Glutamatergic neuron (in vitro differentiated cells): ENCODE measurements at regions not wholly inside any gene's neighbourhood (a gene's known extent, or its start where the extent isn't known, plus 50 kb on each side); places are given as distances from the start of the nearest gene placed in this dataset.
"Not testable (repeated sequence)": the region's sequence is repeated elsewhere in the genome, so short reads cannot be mapped to it uniquely, and the experiment has no call there.

Source experiments
- DNase-seq: peaks from one replicate; pipeline ENCODE4 v3.0.0; 2022
- H3K27ac Mint-ChIP-seq: one replicate; pipeline ENCODE4 v1.8.0; 2020; ENCODE audit warnings: mild to moderate bottlenecking, mixed read lengths, inconsistent platforms; ENCODE audit not compliant: unreplicated experiment
- H3K27me3 Mint-ChIP-seq: one replicate; pipeline ENCODE4 v1.8.0; 2020; ENCODE audit warnings: mild to moderate bottlenecking, moderate library complexity, mixed read lengths, inconsistent platforms; ENCODE audit not compliant: unreplicated experiment
- H3K36me3 Mint-ChIP-seq: one replicate; pipeline ENCODE4 v1.8.0; 2020; ENCODE audit warnings: mild to moderate bottlenecking, mixed read lengths, inconsistent platforms; ENCODE audit not compliant: unreplicated experiment
- H3K4me1 Mint-ChIP-seq: one replicate; pipeline ENCODE4 v1.8.0; 2020; ENCODE audit warnings: mild to moderate bottlenecking, low read depth, mixed read lengths, inconsistent platforms; ENCODE audit not compliant: unreplicated experiment
- H3K4me3 Mint-ChIP-seq: one replicate; pipeline ENCODE4 v1.8.0; 2020; ENCODE audit warnings: mild to moderate bottlenecking, mixed read lengths, inconsistent platforms; ENCODE audit not compliant: unreplicated experiment
- H3K9me3 Mint-ChIP-seq: one replicate; pipeline ENCODE4 v1.8.0; 2020; ENCODE audit warnings: mild to moderate bottlenecking, moderate library complexity, mixed read lengths, inconsistent platforms; ENCODE audit not compliant: unreplicated experiment
- TF ChIP-seq, protein P1 (sequence below): fragments of 200-600 bp; sonication (generic); IDR thresholded peaks from one replicate; pipeline ENCODE4 v1.5.0; 2021; ENCODE audit not compliant: partially characterized antibody, unreplicated experiment

DNA sequence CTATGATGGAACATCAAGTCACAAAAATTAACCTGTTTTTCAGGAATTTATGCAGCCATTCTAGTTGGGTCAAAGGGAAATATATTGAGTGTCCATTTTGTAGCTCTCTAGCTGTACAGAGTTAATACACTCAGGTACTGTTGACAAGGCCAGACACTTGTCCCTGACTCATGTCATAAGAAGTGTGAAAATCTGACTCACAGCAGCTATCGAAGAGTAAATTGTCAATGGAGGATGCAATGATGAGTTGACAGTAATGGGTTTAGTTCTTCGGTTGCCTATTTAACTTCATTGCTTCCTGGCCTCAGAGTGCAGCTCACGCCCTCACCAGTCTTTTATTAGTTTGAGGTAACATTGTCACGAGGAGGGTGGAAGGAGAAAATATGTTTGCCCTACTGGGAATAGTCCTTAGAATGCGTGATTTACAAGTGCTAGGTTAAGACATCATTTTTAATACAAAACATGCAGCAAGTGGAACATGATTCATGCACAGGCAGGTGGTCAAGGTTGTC, 255.1 kb downstream of the XPNPEP1 start:
- Mint-ChIP-seq H3K27ac (no peak overlapping the region), H3K36me3 (no peaks in the 10 kb centered on the region), H3K4me1 (no peaks in the 10 kb centered on the region), H3K9me3 (no peaks in the 10 kb centered on the region), H3K27me3 (no peaks in the 10 kb centered on the region), H3K4me3 (no peak overlapping the region)
- DNase-seq = no peak
- TF ChIP-seq, protein P1, sequence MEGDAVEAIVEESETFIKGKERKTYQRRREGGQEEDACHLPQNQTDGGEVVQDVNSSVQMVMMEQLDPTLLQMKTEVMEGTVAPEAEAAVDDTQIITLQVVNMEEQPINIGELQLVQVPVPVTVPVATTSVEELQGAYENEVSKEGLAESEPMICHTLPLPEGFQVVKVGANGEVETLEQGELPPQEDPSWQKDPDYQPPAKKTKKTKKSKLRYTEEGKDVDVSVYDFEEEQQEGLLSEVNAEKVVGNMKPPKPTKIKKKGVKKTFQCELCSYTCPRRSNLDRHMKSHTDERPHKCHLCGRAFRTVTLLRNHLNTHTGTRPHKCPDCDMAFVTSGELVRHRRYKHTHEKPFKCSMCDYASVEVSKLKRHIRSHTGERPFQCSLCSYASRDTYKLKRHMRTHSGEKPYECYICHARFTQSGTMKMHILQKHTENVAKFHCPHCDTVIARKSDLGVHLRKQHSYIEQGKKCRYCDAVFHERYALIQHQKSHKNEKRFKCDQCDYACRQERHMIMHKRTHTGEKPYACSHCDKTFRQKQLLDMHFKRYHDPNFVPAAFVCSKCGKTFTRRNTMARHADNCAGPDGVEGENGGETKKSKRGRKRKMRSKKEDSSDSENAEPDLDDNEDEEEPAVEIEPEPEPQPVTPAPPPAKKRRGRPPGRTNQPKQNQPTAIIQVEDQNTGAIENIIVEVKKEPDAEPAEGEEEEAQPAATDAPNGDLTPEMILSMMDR = no peak

DNA sequence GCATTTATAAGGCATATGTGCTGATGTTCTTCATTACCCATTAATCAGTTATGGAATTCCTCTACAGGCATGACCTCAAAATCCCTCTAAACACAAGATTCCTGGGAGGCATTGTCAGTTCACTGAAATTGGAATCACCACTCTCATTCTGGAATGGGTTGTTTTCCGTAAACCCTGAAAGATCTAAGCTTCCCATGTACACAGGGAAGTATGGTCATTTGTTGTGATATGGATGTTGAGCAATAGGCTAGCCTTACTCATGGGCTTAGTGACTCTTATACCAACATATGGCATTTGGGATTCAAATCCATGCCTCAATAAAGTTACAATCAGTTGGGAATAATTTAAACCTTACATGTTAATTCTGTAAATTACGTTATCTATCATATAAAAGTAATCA, 258.0 kb downstream of the XPNPEP1 start:
- Mint-ChIP-seq H3K9me3 (no peaks in the 10 kb centered on the region), H3K36me3 (no peaks in the 10 kb centered on the region), H3K27me3 (no peaks in the 10 kb centered on the region), H3K27ac (no peak overlapping the region), H3K4me3 (no peak overlapping the region), H3K4me1 (no peaks in the 10 kb centered on the region)
- no peak for DNase-seq
- TF ChIP-seq, protein P1 = no peak

DNA sequence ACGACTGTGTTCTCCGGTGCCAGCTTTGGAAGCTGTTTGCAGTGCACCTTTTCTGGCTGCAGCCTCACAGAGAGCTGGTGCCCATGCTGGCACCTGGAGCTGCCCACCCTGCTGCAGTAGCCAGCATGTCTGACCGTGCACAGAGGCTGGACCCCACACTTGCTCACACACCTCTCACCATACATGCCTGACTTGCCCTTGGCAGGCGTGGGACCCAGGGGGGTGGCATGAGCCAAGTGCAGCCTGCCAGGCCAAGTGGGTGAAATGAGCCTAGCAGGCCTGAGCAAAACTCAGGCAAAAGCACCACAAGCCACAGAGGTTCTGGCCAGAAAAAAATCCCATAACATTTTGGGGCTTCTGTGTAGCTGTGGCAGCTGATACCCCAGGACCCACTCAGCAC, 258.8 kb downstream of the XPNPEP1 start:
- Mint-ChIP-seq H3K4me3 (no peak overlapping the region), H3K4me1 (no peaks in the 10 kb centered on the region), H3K27me3 (no peaks in the 10 kb centered on the region), H3K27ac (no peak overlapping the region), H3K9me3 (no peaks in the 10 kb centered on the region), H3K36me3 (no peaks in the 10 kb centered on the region)
- TF ChIP-seq, protein P1 = no peak
- no peak for DNase-seq

DNA sequence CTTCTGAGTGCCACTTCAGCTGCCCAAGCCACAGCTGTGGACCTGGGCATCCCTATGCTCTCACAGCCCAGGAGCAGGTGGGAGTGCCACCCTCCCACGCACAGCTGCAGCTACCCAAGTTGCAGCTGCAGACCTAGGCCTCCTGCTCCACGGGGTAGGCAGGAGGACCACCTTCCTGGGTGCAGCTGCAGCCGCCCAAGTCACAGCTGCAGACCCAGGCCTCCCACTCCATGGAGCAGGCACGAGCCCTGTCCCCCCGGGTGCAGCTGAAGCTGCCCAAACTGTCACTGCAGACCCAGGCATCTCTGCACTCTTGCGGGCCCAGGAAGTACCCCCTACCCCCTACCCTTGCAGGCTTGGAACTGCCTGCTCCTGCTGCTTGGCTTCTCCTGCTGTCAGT, 260.2 kb downstream of the XPNPEP1 start:
- H3K4me3 Mint-ChIP-seq = no peak overlapping the region
- H3K36me3 Mint-ChIP-seq = no peaks in the 10 kb centered on the region
- H3K4me1 Mint-ChIP-seq = no peaks in the 10 kb centered on the region
- no peaks in the 10 kb centered on the region for H3K9me3 Mint-ChIP-seq
- DNase-seq = no peak
- H3K27me3 Mint-ChIP-seq = no peaks in the 10 kb centered on the region
- no peak overlapping the region for H3K27ac Mint-ChIP-seq
- TF ChIP-seq, protein P1 = no peak

DNA sequence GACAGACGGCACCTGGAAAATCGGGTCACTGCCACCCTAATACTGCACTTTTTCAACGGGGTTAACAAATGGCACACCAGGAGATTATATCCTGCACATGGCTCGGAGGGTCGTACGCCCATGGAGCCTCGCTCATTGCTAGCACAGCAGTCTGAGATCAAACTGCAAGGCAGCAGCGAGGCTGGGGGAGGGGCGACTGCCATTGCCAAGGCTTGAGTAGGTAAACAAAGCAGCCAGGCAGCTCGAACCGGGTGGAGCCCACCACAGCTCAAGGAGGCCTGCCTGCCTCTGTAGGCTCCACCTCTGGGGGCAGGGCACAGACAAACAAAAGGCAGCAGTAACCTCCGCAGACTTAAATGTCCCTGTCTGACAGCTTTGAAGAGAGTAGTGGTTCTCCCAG, 270.7 kb downstream of the XPNPEP1 start:
- not testable (repeated sequence) for H3K27me3 Mint-ChIP-seq, H3K9me3 Mint-ChIP-seq, H3K36me3 Mint-ChIP-seq, H3K4me1 Mint-ChIP-seq, H3K4me3 Mint-ChIP-seq, H3K27ac Mint-ChIP-seq, DNase-seq

DNA sequence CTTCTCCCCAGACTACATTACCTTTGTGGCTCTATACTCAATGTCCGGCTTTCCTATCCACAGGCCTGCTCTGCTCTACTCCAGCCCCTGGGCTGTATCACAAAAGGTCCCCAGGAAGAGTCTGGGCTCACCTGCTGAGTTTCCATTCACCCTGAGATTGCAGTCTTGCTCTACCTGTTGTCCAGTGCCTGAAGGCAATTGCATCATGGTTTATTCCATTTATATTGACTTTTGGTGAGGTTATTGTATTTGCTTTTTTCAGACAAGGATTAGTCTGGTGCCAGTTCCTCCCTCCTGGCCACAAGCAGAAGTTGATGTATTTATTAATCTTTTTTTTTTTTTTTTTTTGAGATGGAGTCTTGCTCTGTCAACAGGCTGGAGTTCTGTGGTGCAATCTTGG, 273.1 kb downstream of the XPNPEP1 start:
- TF ChIP-seq, protein P1 = no peak
- no peaks in the 10 kb centered on the region for H3K9me3 Mint-ChIP-seq
- no peak overlapping the region for H3K4me3 Mint-ChIP-seq
- no peaks in the 10 kb centered on the region for H3K36me3 Mint-ChIP-seq
- DNase-seq = no peak
- peaks cover 4% of the 10 kb centered on the region for H3K27me3 Mint-ChIP-seq
- H3K27ac Mint-ChIP-seq = no peak overlapping the region
- no peaks in the 10 kb centered on the region for H3K4me1 Mint-ChIP-seq
